ENCODE measurements at regions not wholly inside any gene's neighbourhood (a gene's known extent, or its start where the extent isn't known, plus 50 kb on each side); places are given as distances from the start of the nearest gene placed in this dataset.
A peak's percentile ranks its signal among the peaks of the same experiment; 100 is the strongest.

DNA sequence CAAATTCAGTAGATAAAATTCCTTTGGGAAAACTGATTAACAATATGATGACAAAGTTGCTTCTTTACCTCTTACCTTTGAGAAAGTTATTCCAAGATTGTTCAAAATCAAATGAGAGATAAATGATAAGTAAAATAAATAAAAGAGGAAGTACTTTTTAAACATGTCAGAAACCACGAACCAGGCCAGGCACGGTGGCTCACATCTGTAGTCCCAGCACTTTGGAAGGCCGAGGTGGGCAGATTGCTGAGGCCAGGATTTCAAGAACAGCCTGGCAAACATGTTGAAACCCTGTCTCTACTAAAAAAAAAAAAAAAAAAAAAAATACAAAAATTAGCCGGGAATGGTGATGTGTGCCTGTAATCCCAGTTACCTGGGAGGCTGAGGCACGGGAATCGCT, 296.6 kb downstream of the HGF start:
- no peak for DNase-seq (ENCODE audit: low read depth)
- no peak for TF ChIP-seq CTCF (conservative IDR thresholded peaks at IDR 0.05; ENCODE audit: low read depth, low read length)
- no peak overlapping the region for H3K4me3 ChIP-seq (ENCODE audit: low read length)

DNA sequence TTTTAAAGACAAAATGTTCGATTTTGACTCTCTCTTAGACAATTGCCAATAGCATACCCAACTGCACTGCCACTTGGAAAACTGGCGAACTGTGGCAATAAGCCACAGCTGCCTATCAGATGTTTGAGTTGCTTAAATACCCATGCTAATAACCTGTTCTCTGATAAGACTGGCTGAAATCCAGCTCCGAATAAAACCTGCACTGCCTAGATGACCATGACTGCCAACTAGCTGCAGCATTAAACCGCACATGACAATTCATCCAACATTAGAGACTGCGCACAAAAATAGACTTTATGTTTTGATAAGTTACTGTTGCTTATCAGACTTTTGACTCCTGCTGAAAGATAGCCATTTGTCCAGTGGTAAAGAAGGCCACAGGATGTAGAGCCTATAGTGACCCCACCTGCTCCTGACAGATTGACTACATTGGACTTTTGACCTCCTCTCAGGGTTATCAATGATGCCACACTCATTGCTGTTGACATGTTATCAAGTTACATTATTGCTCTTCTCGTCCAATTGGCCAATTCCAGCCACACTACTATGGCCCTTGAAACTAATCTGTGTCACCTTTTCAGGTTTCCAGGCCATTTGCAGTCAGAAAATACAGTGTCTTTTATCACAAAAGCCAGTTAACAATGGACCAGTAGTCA, 299.0 kb downstream of the HGF start:
- DNase-seq (ENCODE audit: low read depth), result no peak
- no peak for TF ChIP-seq CTCF (conservative IDR thresholded peaks at IDR 0.05; ENCODE audit: low read depth, low read length)
- H3K4me3 ChIP-seq (ENCODE audit: low read length), result no peak overlapping the region

- TF ChIP-seq CTCF (conservative IDR thresholded peaks at IDR 0.05; ENCODE audit: low read depth, low read length), result peak; percentile 83
- peak; percentile 47 for DNase-seq (ENCODE audit: low read depth)
- H3K4me3 ChIP-seq (ENCODE audit: low read length), result no peak overlapping the region
Observed at GRCh38 chr7:81469869-81470723, 299.8 kb downstream of the HGF start.

DNA sequence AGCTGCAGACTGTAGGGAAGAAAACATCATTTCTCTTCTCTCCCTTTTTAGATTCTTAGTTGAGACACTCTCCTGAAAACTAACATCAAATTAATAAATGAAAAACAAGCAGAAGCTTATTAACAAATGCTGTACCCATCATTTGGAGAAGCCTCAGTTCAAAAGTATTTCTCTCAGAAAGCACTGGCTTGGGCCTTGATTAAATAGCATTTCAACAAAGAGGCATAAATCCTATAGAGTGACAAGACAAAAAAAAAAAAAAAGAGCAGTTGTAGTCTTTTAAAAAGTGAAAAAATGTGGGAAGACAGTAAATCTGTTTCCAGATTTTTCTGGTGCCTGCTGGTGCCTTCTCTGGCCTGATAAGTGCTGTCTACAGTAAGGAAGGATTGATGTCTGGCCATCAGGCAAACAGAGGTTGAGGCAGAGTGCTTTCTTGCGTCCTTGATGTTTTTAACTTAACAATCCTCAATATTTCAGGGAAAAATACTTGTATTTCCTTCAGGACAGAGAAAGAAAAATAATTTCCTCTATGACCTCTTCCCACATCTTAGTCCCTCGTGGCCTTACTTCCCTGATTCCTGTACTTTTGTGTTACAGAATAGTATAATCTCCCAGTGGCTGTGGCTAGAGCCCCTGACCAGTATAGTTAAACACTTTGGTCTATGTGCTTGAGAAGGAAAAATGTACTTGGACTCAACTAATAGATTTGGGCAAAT, 300.5 kb downstream of the HGF start:
- no peak for TF ChIP-seq CTCF (conservative IDR thresholded peaks at IDR 0.05; ENCODE audit: low read depth, low read length)
- no peak overlapping the region for H3K4me3 ChIP-seq (ENCODE audit: low read length)
- no peak for DNase-seq (ENCODE audit: low read depth)

DNA sequence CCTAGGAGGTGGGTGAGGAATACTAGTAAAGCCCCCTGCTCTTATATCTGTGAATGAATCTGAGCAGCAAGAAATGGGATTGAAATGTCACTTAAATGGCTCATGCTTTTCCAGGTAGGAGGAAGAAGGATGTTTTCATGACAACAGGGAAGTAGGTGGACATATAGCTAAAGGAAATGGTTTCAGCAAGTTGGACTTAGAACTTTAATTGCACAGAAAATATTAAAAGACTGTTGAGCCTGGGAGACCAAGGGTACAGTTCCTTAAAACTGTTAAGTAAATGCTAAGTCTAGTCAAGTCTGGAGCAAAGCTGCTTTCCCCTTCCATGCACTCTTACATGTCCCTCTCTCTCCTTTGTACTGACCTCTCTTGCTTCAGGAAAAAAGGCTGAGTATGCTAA, 301.3 kb downstream of the HGF start:
- no peak for DNase-seq (ENCODE audit: low read depth)
- no peak for TF ChIP-seq CTCF (conservative IDR thresholded peaks at IDR 0.05; ENCODE audit: low read depth, low read length)
- no peak overlapping the region for H3K4me3 ChIP-seq (ENCODE audit: low read length)

GRCh38 chr7:81467964-81468363, 301.9 kb downstream of the HGF start:
- no peak for DNase-seq (ENCODE audit: low read depth)
- TF ChIP-seq CTCF (conservative IDR thresholded peaks at IDR 0.05; ENCODE audit: low read depth, low read length), result no peak
- H3K4me3 ChIP-seq (ENCODE audit: low read length), result no peak overlapping the region

All from retinal pigment epithelial cell (primary cell).